Omental fat pad (tissue), 3 donors: ENCODE measurements at regions not wholly inside any gene's neighbourhood (a gene's known extent, or its start where the extent isn't known, plus 50 kb on each side); places are given as distances from the start of the nearest gene placed in this dataset.

ENCODE experiments used
- ATAC-seq: fragments of 150-250 bp; one replicate; pipeline ENCODE4 v1.9.1; 2016; ENCODE audit warnings: mild to moderate bottlenecking, moderate library complexity; ENCODE audit not compliant: low FRiP score
- DNase-seq: peaks from one replicate; pipeline ENCODE4 v3.0.0-alpha.2; 2019; ENCODE audit warnings: low spot score
- TF ChIP-seq, protein P1 (sequence below), 3 donors: fragments of 450-650 bp; IDR thresholded peaks; one replicate each; pipeline ENCODE4 v1.5.1; 2016 to 2017; ENCODE audit warnings: antibody characterized with exemption in 3 of 3, mild to moderate bottlenecking in 3 of 3, moderate library complexity in 2 of 3

- ATAC-seq (no peak), DNase-seq (no peak)
- TF ChIP-seq, protein P1, sequence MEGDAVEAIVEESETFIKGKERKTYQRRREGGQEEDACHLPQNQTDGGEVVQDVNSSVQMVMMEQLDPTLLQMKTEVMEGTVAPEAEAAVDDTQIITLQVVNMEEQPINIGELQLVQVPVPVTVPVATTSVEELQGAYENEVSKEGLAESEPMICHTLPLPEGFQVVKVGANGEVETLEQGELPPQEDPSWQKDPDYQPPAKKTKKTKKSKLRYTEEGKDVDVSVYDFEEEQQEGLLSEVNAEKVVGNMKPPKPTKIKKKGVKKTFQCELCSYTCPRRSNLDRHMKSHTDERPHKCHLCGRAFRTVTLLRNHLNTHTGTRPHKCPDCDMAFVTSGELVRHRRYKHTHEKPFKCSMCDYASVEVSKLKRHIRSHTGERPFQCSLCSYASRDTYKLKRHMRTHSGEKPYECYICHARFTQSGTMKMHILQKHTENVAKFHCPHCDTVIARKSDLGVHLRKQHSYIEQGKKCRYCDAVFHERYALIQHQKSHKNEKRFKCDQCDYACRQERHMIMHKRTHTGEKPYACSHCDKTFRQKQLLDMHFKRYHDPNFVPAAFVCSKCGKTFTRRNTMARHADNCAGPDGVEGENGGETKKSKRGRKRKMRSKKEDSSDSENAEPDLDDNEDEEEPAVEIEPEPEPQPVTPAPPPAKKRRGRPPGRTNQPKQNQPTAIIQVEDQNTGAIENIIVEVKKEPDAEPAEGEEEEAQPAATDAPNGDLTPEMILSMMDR (IDR thresholded peaks at IDR 0.05): no peak
Measured at GRCh38 chr1:218959784-218960183, 213.9 kb upstream of the LYPLAL1 start.

- TF ChIP-seq, protein P1 (IDR thresholded peaks at IDR 0.05): no peak
- ATAC-seq (no peak), DNase-seq (no peak)
Measured at GRCh38 chr1:218964471-218965185, 209.1 kb upstream of the LYPLAL1 start.

GRCh38 chr1:218965821-218966220 lies 207.9 kb upstream of the LYPLAL1 start:
- TF ChIP-seq, protein P1 (IDR thresholded peaks at IDR 0.05): no peak
- DNase-seq (no peak), ATAC-seq (no peak)

GRCh38 chr1:218967254-218967653 lies 206.4 kb upstream of the LYPLAL1 start:
- DNase-seq: no peak
- ATAC-seq: no peak
- TF ChIP-seq, protein P1 (IDR thresholded peaks at IDR 0.05): no peak

- DNase-seq (no peak), ATAC-seq (no peak)
- TF ChIP-seq, protein P1 (IDR thresholded peaks at IDR 0.05): no peak
Measured at GRCh38 chr1:218967836-218968235, 205.8 kb upstream of the LYPLAL1 start.

DNA sequence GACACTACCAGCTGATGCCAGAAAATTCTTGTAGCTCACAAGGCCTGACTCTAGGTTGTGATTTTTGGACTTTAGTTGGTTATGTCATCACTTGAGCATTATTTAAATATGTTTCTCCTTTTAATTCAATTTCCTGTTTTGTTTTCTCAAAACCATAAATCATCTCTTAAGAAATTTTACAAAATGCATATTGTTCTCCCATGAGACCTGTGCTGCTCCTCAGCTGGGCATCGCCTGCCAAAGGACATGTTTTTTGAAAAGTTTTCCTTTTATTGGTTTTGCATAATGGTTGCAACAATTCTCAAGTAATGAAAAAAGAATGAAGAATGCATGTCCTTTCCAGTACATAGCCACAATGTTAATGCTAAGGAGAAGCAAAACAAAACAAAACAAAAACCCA lies 204.7 kb upstream of the LYPLAL1 start:
- TF ChIP-seq, protein P1 (IDR thresholded peaks at IDR 0.05): no peak
- ATAC-seq (no peak), DNase-seq (no peak)

GRCh38 chr1:218970397-218970990 lies 203.2 kb upstream of the LYPLAL1 start:
- no peak for ATAC-seq
- DNase-seq: no peak
- TF ChIP-seq, protein P1 (IDR thresholded peaks at IDR 0.05): no peak
